GM03348 (cell line): ENCODE measurements at regions not wholly inside any gene's neighbourhood (a gene's known extent, or its start where the extent isn't known, plus 50 kb on each side); places are given as distances from the start of the nearest gene placed in this dataset.

Experiments used
- DNase-seq: peaks from one replicate; pipeline ENCODE4 v3.0.0; 2012; ENCODE audit warnings: low spot score

- no peak for DNase-seq
Measured at GRCh38 chr12:67909681-67910080, 79.6 kb upstream of the IFNG-AS1 start.

GRCh38 chr12:67910360-67911274 is 78.6 kb upstream of the IFNG-AS1 start:
- peak; percentile 72 for DNase-seq

GRCh38 chr12:67911275-67911600 is 78.0 kb upstream of the IFNG-AS1 start:
- DNase-seq = no peak

GRCh38 chr12:67911789-67912188 is 77.5 kb upstream of the IFNG-AS1 start:
- no peak for DNase-seq

- DNase-seq = no peak
Measured at GRCh38 chr12:67915335-67915851, 73.9 kb upstream of the IFNG-AS1 start.

- no peak for DNase-seq
Measured at GRCh38 chr12:67916266-67916970, 72.8 kb upstream of the IFNG-AS1 start.

GRCh38 chr12:67917811-67918210 is 71.4 kb upstream of the IFNG-AS1 start:
- DNase-seq = no peak

- no peak for DNase-seq
Measured at GRCh38 chr12:67918441-67918840, 70.8 kb upstream of the IFNG-AS1 start.

GRCh38 chr12:67919406-67919805 is 69.8 kb upstream of the IFNG-AS1 start:
- peak; percentile 34 for DNase-seq

- no peak for DNase-seq
Measured at GRCh38 chr12:67920413-67920812, 68.8 kb upstream of the IFNG-AS1 start.

- no peak for DNase-seq
Measured at GRCh38 chr12:67921286-67921685, 68.0 kb upstream of the IFNG-AS1 start.

GRCh38 chr12:67922245-67922644 is 67.0 kb upstream of the IFNG-AS1 start:
- no peak for DNase-seq

GRCh38 chr12:67925077-67925476 is 64.2 kb upstream of the IFNG-AS1 start:
- DNase-seq = no peak

GRCh38 chr12:67925552-67925951 is 63.7 kb upstream of the IFNG-AS1 start:
- DNase-seq = no peak

- DNase-seq = no peak
Measured at GRCh38 chr12:67926063-67926462, 63.2 kb upstream of the IFNG-AS1 start.

GRCh38 chr12:67927324-67927723 is 61.9 kb upstream of the IFNG-AS1 start:
- DNase-seq = no peak

GRCh38 chr12:67927815-67928214 is 61.4 kb upstream of the IFNG-AS1 start:
- no peak for DNase-seq

- DNase-seq = no peak
Measured at GRCh38 chr12:67928621-67929383, 60.4 kb upstream of the IFNG-AS1 start.

GRCh38 chr12:67929384-67929772 is 59.9 kb upstream of the IFNG-AS1 start:
- DNase-seq = no peak

- no peak for DNase-seq
Measured at GRCh38 chr12:67937822-67938221, 51.4 kb upstream of the IFNG-AS1 start.
